Keratinocyte (primary cell): ENCODE measurements at regions not wholly inside any gene's neighbourhood (a gene's known extent, or its start where the extent isn't known, plus 50 kb on each side); places are given as distances from the start of the nearest gene placed in this dataset.

Source experiments
- DNase-seq: peaks from one replicate; pipeline ENCODE4 v3.0.0-alpha.2; 2011; ENCODE audit warnings: low read depth, missing footprints, low spot score
- FAIRE-seq: peaks from 2 replicates; lab custom pipeline; 2011; peaks lifted over from hg19 to GRCh38; lab: Jason Lieb, UNC
- H2AFZ ChIP-seq: 2 replicates; pipeline ENCODE4 v1.6.0; 2012; ENCODE audit warnings: low read length, control low read depth, inconsistent platforms; ENCODE audit not compliant: control insufficient read depth
- H3K27ac ChIP-seq: 2 replicates; pipeline ENCODE4 v1.5.1; 2011; ENCODE audit warnings: low read length; ENCODE audit not compliant: control insufficient read depth, insufficient read depth
- H3K27me3 ChIP-seq: 3 replicates; pipeline ENCODE4 v1.6.0; 2011; ENCODE audit warnings: low read length; ENCODE audit not compliant: control insufficient read depth, insufficient read depth; ENCODE audit errors: extremely low read depth
- H3K36me3 ChIP-seq, 2 experiments: 2 replicates in 1 of 2; 3 replicates in 1 of 2; pipeline ENCODE4 v1.5.1; 2011; ENCODE audit warnings: low read length in 2 of 2, mild to moderate bottlenecking in 1 of 2; ENCODE audit not compliant: control insufficient read depth in 2 of 2, insufficient read depth in 2 of 2; ENCODE audit errors: extremely low read depth in 1 of 2
- H3K4me1 ChIP-seq: 3 replicates; pipeline ENCODE4 v1.5.1; 2011; ENCODE audit warnings: low read length; ENCODE audit not compliant: control insufficient read depth, insufficient read depth; ENCODE audit errors: extremely low read depth
- H3K4me2 ChIP-seq: 3 replicates; pipeline ENCODE4 v1.6.0; 2011; ENCODE audit warnings: low read depth, low read length; ENCODE audit not compliant: control insufficient read depth, insufficient read depth; ENCODE audit errors: extremely low read depth
- H3K4me3 ChIP-seq, 3 experiments: fragments of 200-600 bp in 1 of 3; sonication (generic) in 1 of 3; 2 replicates in 2 of 3; 3 replicates in 1 of 3; pipeline ENCODE4 v1.5.1; 2011 to 2016; ENCODE audit warnings: low read length in 3 of 3, mild to moderate bottlenecking in 3 of 3, control low read depth in 2 of 3, inconsistent platforms in 1 of 3, low read depth in 1 of 3, mixed read lengths in 1 of 3, mixed run types in 1 of 3, moderate library complexity in 1 of 3; ENCODE audit not compliant: control insufficient read depth in 2 of 3, insufficient read depth in 2 of 3; ENCODE audit errors: extremely low read depth in 1 of 3
- H3K79me2 ChIP-seq: 2 replicates; pipeline ENCODE4 v1.6.0; 2012; ENCODE audit warnings: low read length; ENCODE audit not compliant: control insufficient read depth, insufficient read depth
- H3K9ac ChIP-seq: 3 replicates; pipeline ENCODE4 v1.6.0; 2011; ENCODE audit warnings: low read length; ENCODE audit not compliant: control insufficient read depth, insufficient read depth; ENCODE audit errors: extremely low read depth
- H3K9me1 ChIP-seq: 3 replicates; pipeline ENCODE4 v1.6.0; 2011; ENCODE audit warnings: low read length; ENCODE audit not compliant: control insufficient read depth, insufficient read depth; ENCODE audit errors: extremely low read depth
- H3K9me3 ChIP-seq: 2 replicates; pipeline ENCODE4 v1.5.1; 2012; ENCODE audit warnings: low read depth, low read length; ENCODE audit not compliant: control insufficient read depth
- H4K20me1 ChIP-seq: 3 replicates; pipeline ENCODE4 v1.6.0; 2011; ENCODE audit warnings: low read length; ENCODE audit not compliant: control insufficient read depth, insufficient read depth; ENCODE audit errors: extremely low read depth
- CTCF ChIP-seq, 3 experiments: IDR thresholded peaks in 1 of 3; conservative IDR thresholded peaks in 1 of 3; optimal IDR thresholded peaks in 1 of 3; 2 replicates in 2 of 3; 3 replicates in 1 of 3; pipeline versions ENCODE3 to v1.5.1; 2011; ENCODE audit warnings: low read length in 3 of 3, mild to moderate bottlenecking in 3 of 3, moderate library complexity in 2 of 3, control low read depth in 1 of 3, inconsistent platforms in 1 of 3; ENCODE audit not compliant: insufficient read depth in 2 of 3; ENCODE audit errors: extremely low read depth in 1 of 3
- EZH2 ChIP-seq: IDR thresholded peaks from one replicate; pipeline ENCODE4 v1.6.1; 2012; ENCODE audit warnings: inconsistent platforms, mild to moderate bottlenecking, low read length, moderate library complexity
- dilution Hi-C: fragments of 300-500 bp; cut with MboI; formaldehyde crosslinking; loops from one replicate; pipeline ENCODE4 v1.7.0; 2020; ENCODE audit warnings: low sequenced_read_pairs; ENCODE audit not compliant: extremely low pct_ligation_motif_present

GRCh38 chr10:91576096-91576545, 56.8 kb downstream of the PPP1R3C start:
- Histone ChIP-seq H3K4me3 (no peak overlapping the region), H2AFZ (no peak overlapping the region), H4K20me1 (no peaks in the 10 kb centered on the region), H3K27ac (no peak overlapping the region), H3K9ac (no peak overlapping the region), H3K36me3 (no peaks in the 10 kb centered on the region), H3K27me3 (no peaks in the 10 kb centered on the region), H3K4me2 (no peak overlapping the region), H3K9me1 (no peaks in the 10 kb centered on the region), H3K9me3 (no peaks in the 10 kb centered on the region), H3K4me1 (peaks cover 7% of the 10 kb centered on the region), H3K79me2 (no peaks in the 10 kb centered on the region)
- FAIRE-seq: peak; percentile 36
- no peak for TF ChIP-seq EZH2
- TF ChIP-seq CTCF (optimal IDR thresholded peaks at IDR 0.05 in 1 of 3, IDR thresholded peaks at IDR 0.05 in 1 of 3, conservative IDR thresholded peaks at IDR 0.05 in 1 of 3; ENCODE audit: extremely low read depth in 1 of 3, insufficient read depth in 2 of 3, low read length in 3 of 3): no peak
- DNase-seq: no peak
- dilution Hi-C loops: no loop called here

GRCh38 chr10:91575044-91575610, 57.7 kb downstream of the PPP1R3C start:
- Histone ChIP-seq H3K4me2 (no peak overlapping the region), H3K9me1 (no peaks in the 10 kb centered on the region), H3K4me1 (peaks cover 7% of the 10 kb centered on the region), H3K36me3 (no peaks in the 10 kb centered on the region), H3K27me3 (no peaks in the 10 kb centered on the region), H3K9ac (no peak overlapping the region), H3K27ac (no peak overlapping the region), H3K9me3 (no peaks in the 10 kb centered on the region), H2AFZ (no peak overlapping the region), H3K79me2 (no peaks in the 10 kb centered on the region), H4K20me1 (no peaks in the 10 kb centered on the region), H3K4me3 (no peak overlapping the region)
- no peak for FAIRE-seq
- DNase-seq: no peak
- dilution Hi-C loops: no loop called here
- TF ChIP-seq EZH2 (no peak), CTCF (optimal IDR thresholded peaks at IDR 0.05 in 1 of 3, IDR thresholded peaks at IDR 0.05 in 1 of 3, conservative IDR thresholded peaks at IDR 0.05 in 1 of 3; ENCODE audit: extremely low read depth in 1 of 3, insufficient read depth in 2 of 3, low read length in 3 of 3) (no peak)
